ENCODE measurements at regions not wholly inside any gene's neighbourhood (a gene's known extent, or its start where the extent isn't known, plus 50 kb on each side); places are given as distances from the start of the nearest gene placed in this dataset.
"Not testable (repeated sequence)": the region's sequence is repeated elsewhere in the genome, so short reads cannot be mapped to it uniquely, and the experiment has no call there.

DNA sequence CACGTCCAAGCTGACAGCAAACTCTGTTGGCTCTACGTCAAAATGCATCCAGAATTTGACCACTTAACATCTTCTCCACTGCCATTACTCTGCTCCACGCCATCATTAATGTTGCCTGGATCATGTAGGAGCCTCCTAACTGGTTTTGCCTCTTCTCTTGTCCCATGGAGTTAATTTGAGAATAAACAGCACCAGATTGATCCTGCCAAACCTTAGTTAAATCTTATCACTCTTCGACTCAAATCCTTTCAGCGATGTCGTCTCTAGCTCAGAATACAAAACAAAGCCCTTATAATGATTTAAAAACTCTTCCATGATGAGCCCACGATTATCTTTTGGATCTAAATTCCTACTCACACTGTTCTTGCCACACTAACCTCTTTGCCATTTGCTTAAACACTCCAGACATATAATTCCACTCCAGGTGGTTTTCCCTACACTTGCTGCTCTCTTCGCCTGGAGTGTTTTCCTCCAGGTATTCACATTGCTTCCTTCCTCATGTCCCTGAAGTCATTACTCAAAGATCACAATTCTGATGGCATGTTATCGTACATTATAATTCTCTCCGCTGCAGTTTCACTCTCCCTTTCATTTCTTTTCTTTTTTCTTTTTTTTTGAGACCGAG lies 90.7 kb upstream of the KCNK2 start:
- no peak for DNase-seq

DNA sequence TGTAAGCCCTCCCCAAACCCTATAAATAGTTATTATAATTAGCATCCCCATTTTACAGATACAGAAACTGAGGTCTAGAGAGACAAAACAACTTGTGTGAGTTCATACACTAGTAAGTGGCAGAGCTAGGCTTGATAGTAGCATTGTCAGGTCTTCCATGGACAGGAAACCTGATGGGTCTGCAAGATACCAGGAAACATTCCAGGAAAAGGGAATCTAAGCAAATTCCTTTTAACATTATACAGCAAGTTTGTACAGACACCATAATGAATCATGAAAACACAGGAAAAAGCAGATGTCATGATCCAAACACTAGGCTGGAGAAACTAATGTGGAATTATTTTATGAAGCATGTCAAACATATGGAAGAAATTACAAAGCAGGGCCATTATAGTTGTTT lies 89.1 kb upstream of the KCNK2 start:
- no peak for DNase-seq

DNA sequence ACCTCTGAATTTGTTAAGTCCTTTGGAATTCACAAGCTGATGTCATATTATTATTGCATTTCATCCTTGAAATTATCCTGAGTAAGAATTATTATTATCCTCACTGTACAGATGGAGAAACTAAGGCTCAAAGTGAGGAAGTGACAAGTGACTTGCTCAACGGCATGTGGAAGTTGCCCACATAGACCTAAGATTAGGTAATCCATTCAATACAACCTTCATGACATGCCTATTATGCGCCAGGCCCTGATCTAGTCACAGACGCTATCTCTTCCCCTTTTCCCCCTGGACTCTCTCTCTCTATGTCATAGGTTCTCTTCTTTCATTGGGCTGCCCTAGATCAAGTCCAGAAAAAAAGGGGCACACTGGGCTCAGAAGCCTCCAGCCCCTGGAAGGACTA lies 84.9 kb upstream of the KCNK2 start:
- DNase-seq, result no peak

DNA sequence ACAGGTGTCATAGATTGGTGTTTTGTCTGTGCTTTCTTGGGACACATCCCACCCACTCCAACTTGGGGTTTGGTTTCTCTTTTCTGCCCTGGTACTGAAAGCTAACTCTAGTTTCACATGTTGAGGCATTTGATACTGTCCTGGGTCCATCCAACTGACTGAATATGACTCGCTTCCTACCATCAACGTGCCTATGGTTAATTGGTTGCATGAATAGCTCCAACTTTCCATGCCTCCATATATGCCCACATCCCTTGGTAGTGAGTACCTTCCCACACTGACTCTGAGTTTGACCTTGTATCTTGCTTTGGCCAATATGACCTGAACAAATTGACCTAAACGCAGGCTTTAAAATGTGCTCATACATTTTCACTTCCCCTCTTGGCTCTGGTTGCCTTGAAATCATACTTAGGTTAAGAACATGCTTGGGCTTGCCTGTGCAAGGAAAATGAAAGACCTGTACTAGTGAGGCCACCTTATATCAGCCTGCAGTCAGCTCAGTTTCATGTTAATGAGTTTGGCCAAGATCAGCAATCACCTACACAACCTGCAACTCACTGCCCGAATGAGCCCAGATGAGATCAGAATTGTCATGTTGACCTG lies 81.0 kb upstream of the KCNK2 start:
- DNase-seq, result no peak

DNA sequence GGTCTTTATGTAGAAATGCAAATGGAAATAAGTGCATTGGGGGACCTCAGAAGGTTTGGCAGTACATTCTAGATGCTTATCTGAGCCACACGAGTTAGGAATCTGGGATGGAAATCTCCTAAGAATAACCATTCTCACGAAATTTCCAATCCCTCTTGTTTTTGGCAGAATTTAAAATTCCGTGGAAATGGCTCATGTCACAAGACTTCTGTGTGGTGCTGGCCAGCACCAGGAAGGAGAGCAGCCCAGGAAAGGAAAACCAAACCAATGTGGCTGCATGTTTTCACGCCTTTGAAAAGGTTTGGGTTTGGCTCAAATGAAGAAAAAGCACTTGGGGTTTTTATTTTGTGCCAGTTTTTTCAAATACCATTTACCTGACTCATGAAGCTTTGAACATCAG lies 80.1 kb upstream of the KCNK2 start:
- DNase-seq, result no peak

DNA sequence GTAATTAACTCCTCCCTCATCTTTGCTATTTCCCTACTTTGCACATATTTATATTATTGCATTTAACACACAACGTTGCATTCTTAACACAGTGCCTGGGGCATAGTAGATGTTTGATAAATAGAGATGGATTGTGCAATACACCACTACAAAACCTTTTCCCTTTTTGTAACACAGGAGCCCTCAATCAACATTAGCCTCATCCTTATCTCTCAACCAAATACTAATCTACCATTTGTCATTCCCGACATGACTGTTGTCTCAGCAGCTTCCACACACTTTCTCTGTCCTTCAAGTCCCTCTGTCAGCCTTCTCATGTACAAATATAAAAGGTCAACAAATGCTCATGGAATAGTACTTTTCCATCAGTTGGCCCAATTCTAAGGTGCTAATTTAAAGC lies 78.9 kb upstream of the KCNK2 start:
- no peak for DNase-seq

DNA sequence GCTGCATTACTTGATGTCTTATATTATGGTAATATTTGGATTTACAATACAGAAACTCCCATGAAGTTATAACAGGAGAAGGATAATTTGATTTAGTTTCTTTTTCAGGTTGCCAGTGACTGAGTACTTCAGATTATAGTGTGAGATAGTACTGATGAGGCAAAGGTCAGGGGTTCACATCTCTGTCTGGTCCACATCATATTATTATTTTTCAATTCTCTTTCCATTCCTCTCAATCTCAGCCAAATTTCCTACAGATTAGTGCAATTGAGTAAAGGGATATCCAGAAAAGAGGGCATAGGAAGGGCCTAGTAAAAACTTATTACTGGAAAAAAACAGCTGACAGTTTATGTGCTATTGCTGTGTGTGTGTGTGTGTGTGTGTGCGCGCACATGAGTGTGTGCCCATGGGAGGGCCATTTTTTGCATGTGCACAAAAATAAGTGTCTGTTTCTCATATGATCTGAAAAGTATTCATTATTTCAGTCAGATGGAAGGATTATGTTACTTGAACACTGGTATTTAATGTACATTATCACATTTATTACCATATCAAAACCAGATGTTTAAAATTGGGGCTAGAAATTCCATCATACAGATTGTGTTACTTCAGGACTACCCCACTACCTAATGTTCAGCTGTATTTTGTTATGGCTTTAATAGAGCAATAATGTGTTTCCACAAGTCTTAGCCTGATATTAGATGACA lies 78.3 kb upstream of the KCNK2 start:
- no peak for DNase-seq

DNA sequence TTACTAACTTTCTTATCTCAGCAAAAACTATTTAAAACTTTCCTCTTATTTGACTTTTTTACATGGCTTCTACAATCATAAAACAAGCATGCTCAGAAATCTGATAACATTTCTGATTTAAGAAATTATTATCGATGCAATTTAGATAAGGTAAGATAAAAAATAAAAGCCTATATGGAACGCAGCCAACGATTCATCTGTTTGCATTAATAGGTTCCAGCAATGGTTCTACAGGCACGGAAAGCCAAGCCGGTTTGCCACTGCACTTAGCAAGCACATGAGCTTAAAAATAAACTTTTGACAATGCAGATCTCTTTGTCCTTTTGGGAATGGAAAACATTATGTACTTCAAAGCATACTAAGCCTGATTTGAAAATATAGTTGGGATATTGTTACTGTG lies 77.5 kb upstream of the KCNK2 start:
- no peak for DNase-seq

DNA sequence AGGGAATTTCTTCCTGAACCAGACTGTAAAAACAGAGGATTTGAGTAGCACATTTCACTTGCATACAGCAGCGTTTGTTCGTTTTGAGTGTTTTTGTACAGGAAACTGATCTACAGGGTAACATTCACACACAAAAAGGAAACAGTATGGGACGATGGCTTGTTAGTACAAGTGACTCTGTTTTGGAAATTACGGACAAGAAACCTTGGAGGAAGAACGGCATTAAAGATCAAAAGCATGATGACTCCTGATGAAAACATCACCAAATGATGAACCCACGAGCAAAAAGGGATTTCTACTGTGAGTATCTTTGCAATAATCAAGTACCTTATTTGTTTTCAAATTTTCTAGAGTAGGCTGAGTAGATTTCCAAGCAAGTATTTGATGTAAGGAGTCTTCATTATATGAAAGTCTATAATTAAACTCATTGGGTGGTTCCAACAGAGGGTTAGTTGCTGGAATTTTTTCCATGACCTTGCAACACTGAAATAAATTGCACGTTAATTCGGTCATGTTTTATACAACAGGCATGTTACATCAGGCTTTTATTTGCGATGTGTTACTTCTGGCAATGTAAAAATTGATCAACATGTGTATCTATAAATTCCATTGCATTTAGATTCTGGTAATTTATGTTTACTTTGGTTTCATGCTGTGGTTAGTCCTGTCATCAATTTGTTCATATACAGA lies 76.7 kb upstream of the KCNK2 start:
- no peak for DNase-seq

DNA sequence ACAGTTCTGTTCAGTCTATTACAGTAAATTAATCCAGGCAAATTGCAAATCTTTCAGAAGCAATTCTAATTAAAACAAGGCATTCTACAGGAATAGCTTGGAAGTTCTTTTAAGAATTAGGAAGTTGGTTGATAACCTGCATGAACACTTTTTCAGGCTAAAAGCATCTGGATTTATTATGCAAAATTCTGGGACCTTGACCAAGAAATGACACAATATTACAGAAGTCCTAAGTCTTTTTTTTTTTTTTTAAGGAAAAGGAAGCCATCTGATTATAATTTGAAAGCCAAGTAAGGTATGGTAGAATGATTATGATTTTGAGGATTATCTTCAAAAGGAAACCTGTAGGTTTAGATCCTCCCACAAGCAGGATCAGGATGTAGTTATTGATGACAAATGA lies 74.7 kb upstream of the KCNK2 start:
- DNase-seq, result no peak

DNA sequence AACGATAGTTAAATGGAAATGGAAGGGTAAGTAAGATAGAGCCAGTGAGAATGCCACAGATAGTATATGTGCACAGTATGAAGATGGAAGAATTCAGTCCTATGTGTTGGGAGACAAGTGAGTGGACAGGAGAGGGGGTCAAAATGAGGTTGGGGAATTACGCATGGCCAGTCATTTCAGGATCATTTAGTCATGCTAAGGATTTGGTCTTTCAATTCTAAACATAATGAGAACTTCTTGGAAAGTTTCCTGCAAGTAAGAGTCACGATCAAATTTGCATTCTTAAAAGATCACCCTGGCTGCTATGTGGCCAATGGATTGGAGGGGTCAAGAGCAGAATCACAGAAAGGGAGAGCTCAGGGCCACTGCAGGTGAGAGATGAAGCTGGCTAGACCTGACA lies 64.0 kb upstream of the KCNK2 start:
- DNase-seq, result no peak

DNA sequence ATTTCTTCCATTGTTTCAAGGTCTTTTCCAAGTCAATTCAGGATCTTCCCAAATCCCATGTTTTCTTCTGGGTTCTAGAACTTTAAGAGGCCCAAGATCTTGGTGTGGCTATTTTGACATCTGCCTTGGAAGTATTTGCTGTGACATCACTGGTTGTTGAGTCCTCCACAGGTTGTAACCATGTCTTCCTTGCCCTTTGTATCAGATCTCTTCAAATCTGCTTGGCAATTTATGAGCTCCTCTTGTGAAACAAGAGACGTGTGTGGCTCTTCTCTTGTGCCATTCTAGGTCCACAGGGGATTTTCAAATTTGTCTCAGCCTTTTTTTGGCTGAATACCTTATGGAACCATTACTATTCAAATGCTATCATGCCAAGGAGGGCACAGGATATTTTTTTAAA lies 60.3 kb upstream of the KCNK2 start:
- no peak for DNase-seq

DNA sequence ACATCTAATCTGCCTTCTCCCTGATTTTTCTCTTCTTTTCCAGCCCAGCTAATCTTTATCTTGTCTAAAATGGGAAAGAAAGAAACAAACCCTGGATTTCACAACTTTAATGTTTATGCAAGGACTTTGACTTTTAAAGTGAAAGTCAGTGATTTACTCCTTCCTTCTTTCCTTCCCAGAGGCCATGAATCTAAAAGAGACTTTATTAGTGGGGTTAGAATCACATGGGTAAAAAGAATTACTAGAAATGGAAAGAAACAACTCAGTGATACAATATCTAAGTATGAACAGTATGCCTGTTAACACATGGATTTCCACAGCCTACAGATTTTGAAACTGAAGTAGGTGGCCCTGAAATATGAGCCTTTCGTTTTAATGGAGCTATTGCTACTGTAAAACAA lies 59.8 kb upstream of the KCNK2 start:
- no peak for DNase-seq

DNA sequence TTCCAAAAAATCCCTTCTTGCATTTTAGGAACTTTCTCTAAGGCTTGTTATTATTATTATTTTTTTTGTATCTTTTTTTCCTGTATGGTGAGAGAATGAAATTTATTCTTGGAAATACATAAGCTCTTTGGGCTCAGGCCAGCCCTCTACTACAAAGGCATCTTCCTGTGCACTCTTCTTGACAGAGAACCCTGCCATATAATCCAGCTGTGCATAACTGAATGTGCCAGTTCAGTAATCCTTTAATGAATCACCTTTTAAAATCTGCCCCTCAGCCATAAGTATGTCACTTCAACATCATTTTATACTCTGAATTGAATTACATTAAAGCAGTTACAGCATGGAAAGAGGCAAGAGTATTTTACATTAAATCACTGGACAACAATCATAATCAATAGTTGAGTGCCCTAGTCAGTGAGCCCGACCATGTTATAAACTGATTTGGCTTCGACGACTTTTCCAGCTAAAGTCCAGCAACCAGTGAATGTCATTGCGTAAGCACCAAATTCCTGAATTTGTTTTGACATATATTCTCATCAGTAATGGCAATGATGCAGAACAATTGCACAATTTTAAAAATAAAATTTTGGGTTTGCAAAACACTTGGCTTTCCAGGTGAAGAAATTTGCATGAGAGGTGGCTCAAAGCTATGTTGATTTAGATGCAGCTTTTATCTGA lies 59.2 kb upstream of the KCNK2 start:
- DNase-seq, result no peak

DNA sequence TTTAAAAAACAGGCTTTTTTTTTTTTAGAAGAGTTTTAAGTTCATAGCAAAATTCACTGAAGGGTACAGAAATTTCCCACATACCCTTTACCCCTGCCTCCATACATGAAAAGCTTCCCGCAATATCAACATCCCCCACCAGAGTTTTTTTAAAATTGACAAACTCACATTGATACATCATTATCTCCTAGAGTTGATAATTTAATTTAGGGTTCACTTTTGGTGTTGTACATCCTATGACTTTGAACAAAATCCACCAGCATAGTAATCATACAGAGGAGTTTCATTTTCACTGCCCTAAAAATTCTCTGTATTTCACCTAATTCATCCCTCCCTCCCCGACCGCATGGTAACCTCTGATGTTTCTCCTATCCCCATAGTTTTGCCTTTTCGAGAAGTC lies 53.6 kb upstream of the KCNK2 start:
- no peak for DNase-seq

DNA sequence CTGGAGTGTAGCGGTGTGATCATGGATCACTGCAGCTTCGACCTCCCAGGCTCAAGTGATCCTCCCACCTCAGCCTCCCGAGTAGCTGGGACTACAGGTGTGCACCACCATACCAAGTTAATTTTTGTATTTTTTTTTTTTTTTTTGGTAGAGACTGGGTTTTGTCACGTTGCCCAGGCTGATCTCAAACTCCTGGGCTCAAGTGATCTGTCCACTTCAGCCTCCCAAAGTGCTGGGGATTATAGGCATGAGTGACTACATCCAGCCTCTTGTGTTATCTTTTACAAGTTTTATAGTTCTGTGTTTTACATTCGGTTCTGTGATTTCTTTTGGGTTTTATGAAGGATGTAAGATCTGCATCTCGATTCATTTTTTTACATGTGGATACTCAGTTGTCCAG lies 52.0 kb upstream of the KCNK2 start:
- DNase-seq, result not testable (repeated sequence)

DNA sequence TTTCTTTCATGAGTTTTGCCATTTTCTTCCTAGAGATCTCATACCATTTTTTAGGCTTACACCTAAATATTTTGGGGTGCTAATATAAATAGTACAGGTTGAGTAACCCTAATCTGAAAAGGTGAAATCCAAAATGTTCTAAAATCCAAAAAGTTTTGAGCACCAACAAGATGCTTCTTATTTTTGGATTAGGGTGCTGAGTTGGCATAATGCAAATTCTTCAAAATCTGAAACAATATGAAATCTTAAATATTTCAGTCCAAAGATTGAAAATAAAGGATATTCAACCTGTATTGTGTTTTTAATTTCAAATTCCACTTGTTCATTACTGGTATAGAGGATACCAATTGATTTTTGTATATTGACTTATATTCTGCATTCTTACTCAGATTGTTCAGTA lies 51.1 kb upstream of the KCNK2 start:
- DNase-seq, result no peak
